Hematopoietic multipotent progenitor cell treated with erythropoietin and hydrocortisone succinate and interleukin-3 and kit ligand, for 4 days (in vitro differentiated cells): ENCODE measurements at regions not wholly inside any gene's neighbourhood (a gene's known extent, or its start where the extent isn't known, plus 50 kb on each side); places are given as distances from the start of the nearest gene placed in this dataset.
"Not testable (repeated sequence)": the region's sequence is repeated elsewhere in the genome, so short reads cannot be mapped to it uniquely, and the experiment has no call there.

Experiments used
- DNase-seq: peaks from one replicate; pipeline ENCODE4 v3.0.0-alpha.2; 2015

- no peak for DNase-seq
These were observed 173.2 kb upstream of the MTPN start for GRCh38 chr7:136150311-136150710.

- DNase-seq = no peak
These were observed 171.8 kb upstream of the MTPN start for GRCh38 chr7:136148920-136149319.

- no peak for DNase-seq
These were observed 169.8 kb upstream of the MTPN start for GRCh38 chr7:136146925-136147324.

- DNase-seq = no peak
These were observed 167.0 kb upstream of the MTPN start for GRCh38 chr7:136144182-136144581.

- DNase-seq = no peak
These were observed 166.1 kb upstream of the MTPN start for GRCh38 chr7:136143271-136143670.

- DNase-seq = peak; percentile 3
These were observed 165.4 kb upstream of the MTPN start for GRCh38 chr7:136142583-136142982.

DNA sequence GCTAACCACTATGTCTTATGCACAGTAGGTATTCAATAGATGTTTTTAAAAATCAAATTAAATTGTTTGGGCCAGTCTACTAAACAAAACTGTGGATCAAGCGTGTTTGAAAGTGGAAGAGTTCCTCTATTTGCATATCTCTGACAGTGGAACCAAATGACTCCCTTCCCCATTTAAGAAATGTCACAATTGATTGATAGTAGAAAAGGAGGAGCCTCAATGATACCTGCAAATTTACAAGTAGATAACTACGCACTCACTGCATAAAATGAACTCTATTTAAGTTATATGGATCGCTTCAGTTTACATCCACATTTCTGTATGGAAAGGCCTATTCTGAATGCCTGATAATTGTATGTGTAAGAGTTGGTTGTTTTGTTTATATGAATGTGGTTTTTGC, 163.3 kb upstream of the MTPN start:
- no peak for DNase-seq

DNA sequence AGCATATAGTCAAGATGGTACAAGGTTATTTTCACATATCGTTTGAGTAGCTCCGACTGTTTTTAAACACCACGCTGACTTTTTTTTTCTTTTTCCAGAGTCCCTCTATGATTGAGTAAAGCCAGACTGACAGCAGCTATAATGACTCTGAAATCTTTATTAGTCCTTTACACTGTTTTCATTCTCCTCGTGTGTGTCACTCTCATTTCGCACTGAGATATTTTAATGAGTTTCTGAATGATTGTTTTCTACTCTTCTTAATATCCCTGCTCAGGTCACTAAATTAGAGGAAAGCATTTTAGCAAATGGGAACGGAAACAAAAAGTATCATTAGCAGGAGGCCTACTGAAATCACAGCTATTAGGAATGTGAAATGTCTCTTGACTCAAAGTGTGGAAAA, 162.3 kb upstream of the MTPN start:
- no peak for DNase-seq

DNA sequence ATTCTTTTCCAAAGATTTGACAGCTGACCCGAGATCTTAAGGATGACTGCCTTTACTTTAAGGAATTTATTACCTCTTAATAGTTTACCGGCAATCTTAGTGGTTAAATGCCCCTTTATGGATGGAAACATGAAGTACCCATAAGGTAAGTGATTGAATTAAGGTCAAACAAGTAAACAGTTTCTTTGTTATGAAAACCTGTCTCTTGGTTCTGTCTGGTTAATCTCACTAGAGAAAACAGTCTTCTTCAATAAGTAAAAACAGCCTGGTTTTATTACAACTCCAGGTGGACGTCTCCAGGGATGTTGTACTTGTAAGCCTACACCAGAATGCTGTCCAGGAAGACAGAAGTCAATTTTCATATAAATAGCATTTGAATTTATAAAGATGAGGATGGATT, 161.8 kb upstream of the MTPN start:
- no peak for DNase-seq

GRCh38 chr7:136136906-136137454, 159.8 kb upstream of the MTPN start:
- DNase-seq = no peak

DNA sequence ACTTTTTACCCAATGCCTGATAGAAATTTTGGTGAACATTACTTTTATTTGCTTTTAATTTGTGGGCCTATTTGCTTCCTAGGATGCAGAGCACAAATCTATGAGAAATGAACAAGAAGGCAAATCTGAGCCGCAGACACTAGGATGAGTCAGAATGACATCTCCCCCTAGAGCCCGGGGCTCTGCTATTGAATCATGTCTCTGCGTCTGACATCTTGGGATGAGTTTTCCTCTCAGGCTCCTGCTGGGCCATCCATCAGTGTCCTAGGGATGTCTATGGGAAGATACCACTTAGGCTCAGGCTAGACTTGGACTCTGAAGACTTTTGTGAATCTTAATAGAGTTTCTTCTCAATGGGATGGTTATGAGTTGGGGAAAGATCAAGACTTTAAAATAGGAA, 157.3 kb upstream of the MTPN start:
- DNase-seq = no peak

DNA sequence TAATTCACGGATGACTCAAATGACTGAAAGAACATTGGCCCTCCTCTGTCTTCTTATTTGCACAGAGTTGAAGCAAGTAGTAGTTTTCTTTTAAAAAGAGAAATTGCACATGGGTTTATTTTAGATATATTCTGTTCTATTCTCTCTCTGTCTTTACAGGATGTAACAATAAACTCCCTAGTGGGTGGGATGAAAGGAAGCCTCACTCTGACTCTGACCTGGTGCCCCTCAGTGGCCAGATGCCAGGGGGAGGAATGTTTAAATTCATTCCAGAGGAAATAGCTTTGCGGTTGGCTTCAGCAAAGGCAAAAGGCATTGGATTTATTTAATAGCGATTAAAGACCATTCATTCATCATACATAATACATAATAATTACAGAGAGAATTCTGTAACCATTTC, 156.4 kb upstream of the MTPN start:
- no peak for DNase-seq

- no peak for DNase-seq
These were observed 154.1 kb upstream of the MTPN start for GRCh38 chr7:136131304-136131630.

DNA sequence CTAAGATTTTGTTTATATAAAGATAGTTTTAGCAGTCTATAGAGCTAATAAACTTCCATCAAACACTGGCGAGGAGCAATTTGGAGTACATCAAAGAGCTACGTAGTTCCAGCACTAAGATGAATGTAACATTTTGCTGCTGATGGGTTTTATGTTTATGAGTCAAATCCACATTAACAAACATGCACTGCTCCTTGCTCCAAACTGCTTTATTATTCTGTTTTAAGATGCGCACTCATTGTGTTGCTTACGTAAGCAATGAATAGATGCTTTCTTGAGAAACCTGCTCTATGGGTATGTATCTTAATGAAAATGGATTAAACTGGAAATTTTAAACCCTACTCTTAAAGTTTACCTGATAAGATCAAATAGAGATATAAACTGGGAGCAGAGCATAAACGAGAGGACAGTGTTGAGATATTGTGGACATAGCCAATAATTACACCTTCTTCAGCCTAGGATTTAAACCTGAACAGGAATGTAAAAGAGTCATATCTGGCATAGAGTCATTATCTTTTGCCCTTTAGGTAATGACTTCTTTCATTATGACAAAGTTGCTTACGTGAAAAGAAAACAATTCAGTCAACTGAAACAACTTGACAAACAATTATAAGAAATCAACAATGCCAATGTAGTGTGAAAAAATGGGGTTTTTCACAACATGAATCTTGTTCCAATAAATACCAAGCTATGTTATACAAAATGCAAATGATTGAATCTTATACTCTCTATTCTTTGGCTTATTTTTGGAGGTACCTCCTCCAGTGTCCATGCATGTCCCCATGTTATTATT, 153.5 kb upstream of the MTPN start:
- DNase-seq = no peak

DNA sequence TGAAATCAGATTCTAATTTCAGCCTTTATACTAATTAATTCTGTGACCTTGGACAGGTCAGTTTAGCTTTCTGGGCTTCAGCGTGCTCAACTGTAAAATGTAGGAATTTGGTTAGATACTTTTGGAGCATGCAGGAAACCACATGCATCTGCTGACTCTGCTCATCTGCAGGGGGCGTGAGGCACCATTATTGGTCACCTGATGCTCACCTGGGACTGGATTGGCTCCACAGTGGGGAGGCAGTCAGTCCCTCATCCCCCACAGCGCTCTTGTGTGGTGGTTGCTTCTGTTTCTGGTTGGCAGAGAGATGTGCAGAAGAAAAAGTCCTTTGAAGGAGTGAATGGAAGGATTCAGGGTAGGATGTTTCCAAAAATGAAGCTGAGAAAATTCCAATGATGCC, 150.9 kb upstream of the MTPN start:
- DNase-seq = no peak

- no peak for DNase-seq
These were observed 146.2 kb upstream of the MTPN start for GRCh38 chr7:136123352-136123751.

DNA sequence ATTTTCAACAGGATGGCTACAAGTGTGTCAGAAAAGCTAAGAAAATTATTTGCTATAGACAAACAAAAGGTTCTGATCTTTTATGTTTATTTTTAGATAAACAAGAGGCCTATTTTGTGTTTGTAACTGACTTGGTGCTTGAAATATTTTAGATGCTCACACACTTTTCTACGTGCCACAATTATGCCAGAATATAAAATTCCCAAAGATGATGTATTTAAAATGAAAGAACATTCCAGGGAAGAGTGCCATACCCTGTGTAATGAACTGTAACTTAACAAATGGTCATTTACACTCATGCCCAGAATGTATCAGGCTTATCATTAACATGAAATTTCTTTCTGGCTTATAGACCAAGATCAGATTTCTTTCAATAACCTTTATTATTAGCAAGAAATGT, 144.9 kb upstream of the MTPN start:
- no peak for DNase-seq

- DNase-seq = no peak
These were observed 140.4 kb upstream of the MTPN start for GRCh38 chr7:136117539-136117938.

DNA sequence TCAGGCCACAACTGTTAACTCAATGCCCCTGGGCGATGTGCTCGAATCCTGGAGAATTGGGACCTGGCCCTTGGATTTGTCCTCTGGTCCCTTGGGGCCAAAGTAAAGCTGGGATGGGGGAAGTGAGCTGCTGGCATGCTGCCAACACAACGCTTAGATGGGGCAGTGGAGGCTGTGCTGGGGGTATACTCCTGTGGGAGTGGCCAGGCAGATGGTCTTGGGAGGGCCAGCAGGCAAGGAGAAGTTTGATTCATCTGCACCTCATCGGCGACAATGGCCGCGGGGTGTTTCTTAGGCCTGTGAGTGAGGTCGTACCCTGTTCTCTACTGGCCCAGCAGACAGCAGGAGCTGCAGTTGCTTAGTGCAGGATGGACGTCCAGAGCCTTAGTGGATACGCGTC, 139.0 kb upstream of the MTPN start:
- DNase-seq = no peak

GRCh38 chr7:136114966-136115762, 138.0 kb upstream of the MTPN start:
- peak; percentile 81 for DNase-seq

- peak; percentile 13 for DNase-seq
These were observed 137.3 kb upstream of the MTPN start for GRCh38 chr7:136114467-136114866.

DNA sequence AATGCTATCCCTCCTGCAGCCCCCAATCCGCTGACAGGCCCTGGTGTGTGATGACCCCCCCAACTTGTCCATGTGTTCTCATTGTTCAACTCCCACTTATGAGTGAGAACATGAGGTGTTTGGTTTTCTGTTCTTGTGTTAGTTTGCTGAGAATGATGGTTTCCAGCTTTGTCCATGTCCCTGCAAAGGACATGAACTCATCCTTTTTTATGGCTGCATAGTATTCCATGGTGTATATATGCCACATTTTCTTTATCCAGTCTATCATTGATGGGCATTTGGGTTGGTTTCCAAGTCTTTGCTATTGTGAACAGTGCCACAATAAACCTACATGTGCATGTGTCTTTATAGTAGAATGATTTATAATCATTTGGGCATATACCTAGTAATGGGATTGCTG, 131.9 kb upstream of the MTPN start:
- not testable (repeated sequence) for DNase-seq

DNA sequence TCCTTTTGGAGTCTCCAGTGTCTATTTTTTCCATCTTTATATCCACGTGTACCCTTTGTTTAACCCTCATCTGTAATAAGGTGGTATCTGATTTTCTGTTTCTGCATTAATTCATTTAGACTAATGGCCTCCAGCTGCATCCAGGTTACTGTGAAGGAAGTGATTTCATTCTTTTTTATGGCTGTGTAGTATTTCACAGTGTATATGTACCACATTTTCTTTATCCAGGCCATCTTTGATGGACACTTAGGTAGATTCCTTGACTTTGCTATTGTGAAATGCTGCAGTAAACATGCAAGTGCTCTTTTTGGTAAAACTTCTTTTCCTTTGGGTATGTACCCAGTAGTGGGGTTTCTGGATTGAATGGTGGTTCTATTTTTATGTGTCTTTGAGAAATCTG, 128.0 kb upstream of the MTPN start:
- DNase-seq = no peak

GRCh38 chr7:136104269-136104603, 127.1 kb upstream of the MTPN start:
- no peak for DNase-seq
